ENCODE measurements at regions not wholly inside any gene's neighbourhood (a gene's known extent, or its start where the extent isn't known, plus 50 kb on each side); places are given as distances from the start of the nearest gene placed in this dataset.

DNA sequence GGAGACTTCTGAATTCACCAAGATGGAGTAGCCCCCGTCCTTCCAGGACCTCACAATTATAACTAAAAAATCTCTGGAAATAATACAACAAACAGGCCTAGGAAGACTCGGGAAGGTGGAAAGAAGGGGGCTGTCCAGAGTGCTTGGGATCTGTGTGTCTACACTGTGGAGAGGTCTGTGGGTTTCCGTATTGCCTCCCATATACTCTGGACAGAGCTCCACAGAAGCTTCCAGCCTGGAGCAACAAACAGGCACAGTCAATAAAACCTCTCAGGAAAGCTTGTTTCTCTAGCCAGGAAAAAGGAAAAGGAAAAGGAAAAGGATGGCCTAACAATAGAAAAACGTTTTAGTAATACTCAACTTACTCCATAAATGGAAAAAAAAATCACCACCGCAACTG is 655.9 kb downstream of the DSC3 start:
- Histone ChIP-seq H4K8ac (replicated peaks; ENCODE audit: insufficient read length, low read depth, low read length) (no peak overlapping the region), H3K27ac (ENCODE audit: insufficient read length, low read depth, low read length) (no peak overlapping the region), H3K9ac (ENCODE audit: extremely low read depth, insufficient read length, low read length) (no peak overlapping the region), H3K14ac (ENCODE audit: insufficient read depth, low read length) (no peak overlapping the region), H3K4me1 (ENCODE audit: insufficient read depth, low read length) (no peaks in the 10 kb centered on the region), H2AK5ac (ENCODE audit: insufficient read length, low read length) (no peak overlapping the region), H2BK5ac (ENCODE audit: insufficient read length, low read length) (no peak overlapping the region), H4K5ac (ENCODE audit: insufficient read length, low read depth, low read length) (no peak overlapping the region), H2BK15ac (ENCODE audit: low read depth, low read length) (no peak overlapping the region), H2BK12ac (ENCODE audit: insufficient read length, low read depth, low read length) (no peak overlapping the region), H3K56ac (ENCODE audit: insufficient read length, low read depth, low read length) (no peak overlapping the region), H2BK20ac (ENCODE audit: low read depth, low read length, poor library complexity, severe bottlenecking) (no peak overlapping the region), H4K91ac (ENCODE audit: insufficient read length, low read depth, low read length) (no peak overlapping the region), H3T11ph (ENCODE audit: low read length) (no peak overlapping the region), H3K23ac (ENCODE audit: insufficient read length, low read depth, low read length) (no peak overlapping the region), H3K18ac (ENCODE audit: insufficient read length, low read depth, low read length) (no peak overlapping the region), H2AFZ (ENCODE audit: low read length) (no peak overlapping the region), H2BK120ac (ENCODE audit: low read depth, low read length, poor library complexity, severe bottlenecking) (no peak overlapping the region), H3K4me2 (ENCODE audit: insufficient read depth, insufficient read length, low read length) (no peak overlapping the region), H3K79me2 (ENCODE audit: insufficient read depth, low read length) (no peaks in the 10 kb centered on the region), H3K79me1 (ENCODE audit: insufficient read depth, low read depth, low read length, poor library complexity, severe bottlenecking) (no peaks in the 10 kb centered on the region), H3K4ac (ENCODE audit: low read depth, low read length) (no peak overlapping the region), H3K9me3 (ENCODE audit: control insufficient read depth, low read depth, low read length) (no peaks in the 10 kb centered on the region), H3K27me3 (ENCODE audit: insufficient read depth, low read length) (no peaks in the 10 kb centered on the region), H3K23me2 (ENCODE audit: insufficient read length, low read depth, low read length, poor library complexity, severe bottlenecking) (no peaks in the 10 kb centered on the region), H4K20me1 (ENCODE audit: control insufficient read depth, insufficient read depth, insufficient read length) (no peaks in the 10 kb centered on the region)
- H3K4me3 Mint-ChIP-seq = no peak overlapping the region
- peaks cover 0 to 4% of the 10 kb centered on the region in 2 experiments; a peak in 1 of 5 replicates for H3K9me3 Mint-ChIP-seq
- H3K27me3 Mint-ChIP-seq (ENCODE audit: low read depth) = peaks cover 6% of the 10 kb centered on the region
- no peak for DNase-seq
- H3K27ac Mint-ChIP-seq = no peak overlapping the region
- H3K4me1 Mint-ChIP-seq = peaks cover 5% of the 10 kb centered on the region in 2 experiments
- no peaks in the 10 kb centered on the region for H3K36me3 Mint-ChIP-seq (ENCODE audit: insufficient read depth in 1 of 3, low read depth in 3 of 3)
- no peak for TF ChIP-seq CTCF (conservative IDR thresholded peaks at IDR 0.05)
- no CpG with 5 or more reads among the region's 5 CpGs for WGBS (ENCODE audit: extremely low coverage, insufficient read length, low lambda C conversion rate)
